Liver (tissue), 8 donors: ENCODE measurements at regions not wholly inside any gene's neighbourhood (a gene's known extent, or its start where the extent isn't known, plus 50 kb on each side); places are given as distances from the start of the nearest gene placed in this dataset.

ENCODE experiments used
- DNase-seq: peaks from one replicate; pipeline ENCODE4 v3.0.0-alpha.2; 2017; ENCODE audit warnings: low spot score
- H3K27ac ChIP-seq, 2 donors: one replicate each; pipeline ENCODE4 v1.7.0; 2013; ENCODE audit warnings: inconsistent platforms in 2 of 2, low read length in 2 of 2, control low read depth in 1 of 2, low read depth in 1 of 2, mild to moderate bottlenecking in 1 of 2
- H3K27me3 ChIP-seq, 4 donors: one replicate each; pipeline versions ENCODE4 v1.6.1 to v1.7.0; 2013; ENCODE audit warnings: low read length in 3 of 4, inconsistent platforms in 1 of 4, mild to moderate bottlenecking in 1 of 4, moderate library complexity in 1 of 4; ENCODE audit not compliant: control insufficient read depth in 4 of 4, insufficient read depth in 4 of 4
- H3K36me3 ChIP-seq, 4 donors: one replicate each; pipeline versions ENCODE4 v1.6.1 to v1.7.0; 2013; ENCODE audit warnings: low read length in 3 of 4, mild to moderate bottlenecking in 3 of 4, low read depth in 1 of 4, moderate library complexity in 1 of 4; ENCODE audit not compliant: control insufficient read depth in 4 of 4, insufficient read depth in 3 of 4
- H3K4me1 ChIP-seq, 4 donors: one replicate each; pipeline versions ENCODE4 v1.6.1 to v1.7.0; 2013; ENCODE audit warnings: low read length in 3 of 4, mild to moderate bottlenecking in 3 of 4, moderate library complexity in 1 of 4; ENCODE audit not compliant: control insufficient read depth in 4 of 4, insufficient read depth in 4 of 4
- H3K4me3 ChIP-seq, 3 donors: one replicate each; pipeline versions ENCODE4 v1.6.1 to v1.7.0; 2013; ENCODE audit warnings: low read length in 3 of 3, control low read depth in 1 of 3, low read depth in 1 of 3, mild to moderate bottlenecking in 1 of 3
- H3K9ac ChIP-seq, 2 donors: one replicate each; pipeline ENCODE4 v1.7.0; 2013; ENCODE audit warnings: low read length in 2 of 2, mild to moderate bottlenecking in 2 of 2, moderate library complexity in 2 of 2, control low read depth in 1 of 2, low read depth in 1 of 2
- H3K9me3 ChIP-seq, 4 donors: one replicate each; pipeline versions ENCODE4 v1.6.1 to v1.7.0; 2013; ENCODE audit warnings: low read length in 3 of 4; ENCODE audit not compliant: control insufficient read depth in 4 of 4
- FOXA1 ChIP-seq: IDR thresholded peaks from 2 replicates; pipeline ENCODE4 v1.6.1; 2016; ENCODE audit warnings: antibody characterized with exemption
- FOXA2 ChIP-seq: IDR thresholded peaks from 2 replicates; pipeline ENCODE4 v1.6.1; 2016; ENCODE audit warnings: antibody characterized with exemption
- GABPA ChIP-seq, 2 donors: IDR thresholded peaks in 1 of 2; conservative IDR thresholded peaks in 1 of 2; 2 replicates each; pipeline ENCODE4 v1.6.1; 2016; ENCODE audit warnings: antibody characterized with exemption in 2 of 2, mild to moderate bottlenecking in 1 of 2, moderate library complexity in 1 of 2
- HNF4G ChIP-seq: IDR thresholded peaks from 2 replicates; pipeline ENCODE4 v1.6.1; 2016; ENCODE audit warnings: antibody characterized with exemption
- JUND ChIP-seq, 2 donors: IDR thresholded peaks; 2 replicates each; pipeline ENCODE4 v1.6.1; 2016; ENCODE audit warnings: antibody characterized with exemption in 2 of 2
- RAD21 ChIP-seq, 2 donors: IDR thresholded peaks; 2 replicates each; pipeline ENCODE4 v1.6.1; 2016; ENCODE audit warnings: antibody characterized with exemption in 2 of 2, mild to moderate bottlenecking in 2 of 2
- RXRA ChIP-seq, 2 donors: IDR thresholded peaks; 2 replicates each; pipeline ENCODE4 v1.6.1; 2017 to 2018; ENCODE audit warnings: antibody characterized with exemption in 2 of 2, mild to moderate bottlenecking in 1 of 2
- TAF1 ChIP-seq: conservative IDR thresholded peaks from 2 replicates; pipeline ENCODE4 v1.6.1; 2016; ENCODE audit warnings: antibody characterized with exemption, mild to moderate bottlenecking
- ZBTB33 ChIP-seq: IDR thresholded peaks from 2 replicates; pipeline ENCODE4 v1.6.1; 2016; ENCODE audit warnings: antibody characterized with exemption
- WGBS: extraction: QIAGEN DNeasy Blood & Tissue Kit; methylation state at CpG from one replicate; pipeline ENCODE4 v1.1.7; 2013; 5-methylcytosine and 5-hydroxymethylcytosine counted together
- TF ChIP-seq, protein P1 (sequence below): IDR thresholded peaks from 2 replicates; pipeline ENCODE4 v1.6.1; 2016; ENCODE audit warnings: antibody characterized with exemption
- TF ChIP-seq, protein P2 (sequence below): IDR thresholded peaks from 2 replicates; pipeline ENCODE4 v1.6.1; 2016; ENCODE audit warnings: antibody characterized with exemption, mild to moderate bottlenecking
- TF ChIP-seq, protein P3 (sequence below): fragments of 150-350 bp; IDR thresholded peaks from 2 replicates; pipeline ENCODE4 v1.5.1; 2017; ENCODE audit warnings: improper control_type of control experiment, low read depth, low read length; ENCODE audit not compliant: missing input control
- donor health status: healthy.
- donor health status: healthy.
- donor health status: healthy.
- donor health status: healthy.
- donor health status: healthy.

DNA sequence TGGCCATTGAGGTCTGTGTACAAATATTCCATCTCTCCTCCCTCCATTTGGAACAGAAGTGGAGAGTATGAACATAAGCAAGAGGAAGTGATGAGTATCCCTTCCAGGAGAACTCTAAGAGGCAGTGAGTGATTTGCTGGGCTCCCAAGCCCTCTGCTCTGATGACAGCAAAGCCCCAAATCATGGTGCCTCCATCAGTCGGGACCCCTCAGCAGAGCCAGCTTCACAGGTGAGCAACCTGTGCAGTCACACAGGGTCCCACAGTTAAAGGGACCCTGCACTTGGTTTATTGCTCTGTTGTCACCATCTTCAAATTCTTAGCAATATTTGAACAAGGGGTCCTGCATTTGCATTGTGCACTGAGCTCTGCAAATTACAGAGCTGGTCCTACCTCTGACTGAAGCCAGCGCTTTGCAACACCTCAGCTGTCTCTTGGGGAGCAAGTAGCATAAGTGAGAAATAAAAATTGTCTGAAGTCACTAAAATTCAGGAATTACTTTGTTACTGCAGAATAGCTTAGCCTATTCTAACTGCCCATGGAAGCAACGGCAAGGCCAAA, 466.4 kb downstream of the MN1 start:
- no peak overlapping the region for H3K9ac ChIP-seq
- H3K27ac ChIP-seq, result no peak overlapping the region
- H3K4me1 ChIP-seq, result no peaks in the 10 kb centered on the region
- no peak for DNase-seq
- WGBS, result 49% methylated on average over 3 of the region's 3 CpGs
- TF ChIP-seq RAD21 (IDR thresholded peaks at IDR 0.05), result no peak
- no peak for TF ChIP-seq JUND (IDR thresholded peaks at IDR 0.05)
- TF ChIP-seq, protein P1, sequence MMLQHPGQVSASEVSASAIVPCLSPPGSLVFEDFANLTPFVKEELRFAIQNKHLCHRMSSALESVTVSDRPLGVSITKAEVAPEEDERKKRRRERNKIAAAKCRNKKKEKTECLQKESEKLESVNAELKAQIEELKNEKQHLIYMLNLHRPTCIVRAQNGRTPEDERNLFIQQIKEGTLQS, result no peak
- TF ChIP-seq, protein P2, sequence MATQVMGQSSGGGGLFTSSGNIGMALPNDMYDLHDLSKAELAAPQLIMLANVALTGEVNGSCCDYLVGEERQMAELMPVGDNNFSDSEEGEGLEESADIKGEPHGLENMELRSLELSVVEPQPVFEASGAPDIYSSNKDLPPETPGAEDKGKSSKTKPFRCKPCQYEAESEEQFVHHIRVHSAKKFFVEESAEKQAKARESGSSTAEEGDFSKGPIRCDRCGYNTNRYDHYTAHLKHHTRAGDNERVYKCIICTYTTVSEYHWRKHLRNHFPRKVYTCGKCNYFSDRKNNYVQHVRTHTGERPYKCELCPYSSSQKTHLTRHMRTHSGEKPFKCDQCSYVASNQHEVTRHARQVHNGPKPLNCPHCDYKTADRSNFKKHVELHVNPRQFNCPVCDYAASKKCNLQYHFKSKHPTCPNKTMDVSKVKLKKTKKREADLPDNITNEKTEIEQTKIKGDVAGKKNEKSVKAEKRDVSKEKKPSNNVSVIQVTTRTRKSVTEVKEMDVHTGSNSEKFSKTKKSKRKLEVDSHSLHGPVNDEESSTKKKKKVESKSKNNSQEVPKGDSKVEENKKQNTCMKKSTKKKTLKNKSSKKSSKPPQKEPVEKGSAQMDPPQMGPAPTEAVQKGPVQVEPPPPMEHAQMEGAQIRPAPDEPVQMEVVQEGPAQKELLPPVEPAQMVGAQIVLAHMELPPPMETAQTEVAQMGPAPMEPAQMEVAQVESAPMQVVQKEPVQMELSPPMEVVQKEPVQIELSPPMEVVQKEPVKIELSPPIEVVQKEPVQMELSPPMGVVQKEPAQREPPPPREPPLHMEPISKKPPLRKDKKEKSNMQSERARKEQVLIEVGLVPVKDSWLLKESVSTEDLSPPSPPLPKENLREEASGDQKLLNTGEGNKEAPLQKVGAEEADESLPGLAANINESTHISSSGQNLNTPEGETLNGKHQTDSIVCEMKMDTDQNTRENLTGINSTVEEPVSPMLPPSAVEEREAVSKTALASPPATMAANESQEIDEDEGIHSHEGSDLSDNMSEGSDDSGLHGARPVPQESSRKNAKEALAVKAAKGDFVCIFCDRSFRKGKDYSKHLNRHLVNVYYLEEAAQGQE, result no peak
- TF ChIP-seq, protein P3, sequence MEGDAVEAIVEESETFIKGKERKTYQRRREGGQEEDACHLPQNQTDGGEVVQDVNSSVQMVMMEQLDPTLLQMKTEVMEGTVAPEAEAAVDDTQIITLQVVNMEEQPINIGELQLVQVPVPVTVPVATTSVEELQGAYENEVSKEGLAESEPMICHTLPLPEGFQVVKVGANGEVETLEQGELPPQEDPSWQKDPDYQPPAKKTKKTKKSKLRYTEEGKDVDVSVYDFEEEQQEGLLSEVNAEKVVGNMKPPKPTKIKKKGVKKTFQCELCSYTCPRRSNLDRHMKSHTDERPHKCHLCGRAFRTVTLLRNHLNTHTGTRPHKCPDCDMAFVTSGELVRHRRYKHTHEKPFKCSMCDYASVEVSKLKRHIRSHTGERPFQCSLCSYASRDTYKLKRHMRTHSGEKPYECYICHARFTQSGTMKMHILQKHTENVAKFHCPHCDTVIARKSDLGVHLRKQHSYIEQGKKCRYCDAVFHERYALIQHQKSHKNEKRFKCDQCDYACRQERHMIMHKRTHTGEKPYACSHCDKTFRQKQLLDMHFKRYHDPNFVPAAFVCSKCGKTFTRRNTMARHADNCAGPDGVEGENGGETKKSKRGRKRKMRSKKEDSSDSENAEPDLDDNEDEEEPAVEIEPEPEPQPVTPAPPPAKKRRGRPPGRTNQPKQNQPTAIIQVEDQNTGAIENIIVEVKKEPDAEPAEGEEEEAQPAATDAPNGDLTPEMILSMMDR, result no peak
- TF ChIP-seq RXRA (IDR thresholded peaks at IDR 0.05), result no peak
- TF ChIP-seq GABPA (IDR thresholded peaks at IDR 0.05 in 1 of 2, conservative IDR thresholded peaks at IDR 0.05 in 1 of 2), result no peak
- TF ChIP-seq FOXA2, result no peak
- peaks cover 0 to 5% (median 0%) of the 10 kb centered on the region in 4 donors for H3K9me3 ChIP-seq
- no peaks in the 10 kb centered on the region for H3K36me3 ChIP-seq
- peaks cover 0 to 4% (median 0%) of the 10 kb centered on the region in 4 donors for H3K27me3 ChIP-seq
- no peak overlapping the region for H3K4me3 ChIP-seq

DNA sequence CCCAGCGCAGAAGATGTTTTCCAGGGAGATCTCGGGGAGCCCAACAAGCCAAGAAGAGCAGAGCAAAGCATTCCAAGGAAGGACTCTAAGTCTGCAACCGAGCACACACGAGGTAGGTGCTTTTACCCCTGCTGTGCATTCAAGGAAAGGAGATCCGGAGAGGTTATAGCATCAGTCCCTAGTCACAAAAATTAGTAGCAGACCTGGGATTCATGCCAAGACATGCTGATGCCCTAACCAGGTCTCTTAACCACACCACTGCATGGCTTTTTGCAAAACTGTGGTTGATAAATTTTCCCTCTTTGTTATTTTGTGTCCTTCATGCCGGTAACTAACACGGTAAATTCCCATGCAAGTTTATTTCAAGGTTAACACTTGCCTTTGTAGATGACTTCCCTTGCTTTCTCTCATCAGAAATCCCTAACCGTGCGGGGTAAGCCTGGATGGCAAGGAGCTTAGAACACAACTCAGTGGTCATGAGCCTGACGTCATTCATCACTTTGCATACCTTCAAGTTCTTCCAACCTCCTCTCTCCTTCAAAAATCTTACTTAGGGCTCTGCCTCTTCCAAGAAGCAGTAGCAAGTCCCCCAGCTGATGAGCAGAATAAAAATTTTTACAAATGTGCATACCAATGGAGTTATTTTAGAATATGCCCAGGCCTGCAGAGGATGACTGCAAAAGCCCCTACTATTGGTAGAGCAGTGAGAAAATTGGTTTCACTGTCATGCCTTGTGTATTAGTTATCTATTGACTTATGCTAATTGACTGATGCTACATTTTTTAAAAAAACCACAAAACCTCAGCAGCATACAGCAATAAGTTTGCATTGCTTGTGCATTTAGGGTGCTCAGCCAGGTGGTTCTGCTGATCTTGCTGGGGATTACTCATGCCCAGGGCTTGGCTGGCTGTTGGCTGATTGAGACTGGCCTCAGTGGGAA, 465.1 kb downstream of the MN1 start:
- 68% methylated on average over 10 of the region's 10 CpGs for WGBS
- no peaks in the 10 kb centered on the region for H3K36me3 ChIP-seq
- no peak for DNase-seq
- H3K4me1 ChIP-seq, result no peaks in the 10 kb centered on the region
- no peak overlapping the region for H3K4me3 ChIP-seq
- peaks cover 0 to 4% (median 0%) of the 10 kb centered on the region in 4 donors for H3K27me3 ChIP-seq
- no peak overlapping the region for H3K9ac ChIP-seq
- no peak for TF ChIP-seq ZBTB33
- TF ChIP-seq FOXA1, result no peak
- TF ChIP-seq RXRA (IDR thresholded peaks at IDR 0.05), result no peak
- TF ChIP-seq TAF1, result no peak
- no peak for TF ChIP-seq HNF4G
- TF ChIP-seq JUND (IDR thresholded peaks at IDR 0.05), result no peak
- no peak for TF ChIP-seq RAD21 (IDR thresholded peaks at IDR 0.05)
- no peak for TF ChIP-seq GABPA (IDR thresholded peaks at IDR 0.05 in 1 of 2, conservative IDR thresholded peaks at IDR 0.05 in 1 of 2)
- no peak overlapping the region for H3K27ac ChIP-seq
- peaks cover 0 to 5% (median 0%) of the 10 kb centered on the region in 4 donors for H3K9me3 ChIP-seq
